Left lung (tissue), 4 donors: ENCODE measurements at regions not wholly inside any gene's neighbourhood (a gene's known extent, or its start where the extent isn't known, plus 50 kb on each side); places are given as distances from the start of the nearest gene placed in this dataset.

Source experiments
- ATAC-seq: fragments of 200-7000 bp; cut with Tn5 transposase; one replicate; pipeline ENCODE4 v1.9.1; 2020; ENCODE audit warnings: moderate library complexity
- DNase-seq, 4 donors: peaks; one replicate each; pipeline ENCODE4 v3.0.0-alpha.2; 2013 to 2020
- H3K27ac ChIP-seq, 2 donors: fragments of 200-600 bp; sonication (generic) in 1 of 2; one replicate each; pipeline versions ENCODE4 v1.5.0 to v1.8.0; 2020 to 2021
- H3K27me3 ChIP-seq, 2 donors: fragments of 200-600 bp; sonication (generic) in 1 of 2; one replicate each; pipeline versions ENCODE4 v1.5.0 to v1.8.0; 2020 to 2021
- H3K36me3 ChIP-seq, 2 donors: fragments of 200-600 bp; sonication (generic) in 1 of 2; one replicate each; pipeline versions ENCODE4 v1.5.0 to v1.8.0; 2020 to 2021
- H3K4me1 ChIP-seq, 2 donors: fragments of 200-600 bp; one replicate each; pipeline ENCODE4 v1.8.0; 2021
- H3K4me3 ChIP-seq, 2 donors: fragments of 200-600 bp; sonication (generic) in 1 of 2; one replicate each; pipeline versions ENCODE4 v1.5.0 to v1.8.0; 2020 to 2021; ENCODE audit warnings: mild to moderate bottlenecking in 1 of 2
- H3K9me3 ChIP-seq, 2 donors: fragments of 200-600 bp; sonication (generic) in 1 of 2; one replicate each; pipeline versions ENCODE4 v1.5.0 to v1.8.0; 2020 to 2021
- intact Hi-C, 2 donors: fragments of 100-400 bp; cut with DNase I; formaldehyde crosslinking; loops; one replicate each; pipeline versions ENCODE4 v1.11.2 to v1.14.2; 2022
- TF ChIP-seq, protein P1 (sequence below), 2 donors: fragments of 200-600 bp; sonication (generic) in 1 of 2; IDR thresholded peaks; one replicate each; pipeline versions ENCODE4 v1.5.0 to v1.8.0; 2021; ENCODE audit warnings: antibody characterized with exemption in 2 of 2
- donor health status: DM: no; HTN: yes; CAD: no.
- donor health status: DM: no; HTN: no; CAD: no.

GRCh38 chr3:111331306-111331705 is 210.7 kb upstream of the CD96 start:
- Histone ChIP-seq H3K36me3 (no peaks in the 10 kb centered on the region), H3K4me1 (no peaks in the 10 kb centered on the region), H3K9me3 (no peaks in the 10 kb centered on the region), H3K4me3 (no peak overlapping the region), H3K27ac (no peak overlapping the region), H3K27me3 (no peaks in the 10 kb centered on the region)
- TF ChIP-seq, protein P1, sequence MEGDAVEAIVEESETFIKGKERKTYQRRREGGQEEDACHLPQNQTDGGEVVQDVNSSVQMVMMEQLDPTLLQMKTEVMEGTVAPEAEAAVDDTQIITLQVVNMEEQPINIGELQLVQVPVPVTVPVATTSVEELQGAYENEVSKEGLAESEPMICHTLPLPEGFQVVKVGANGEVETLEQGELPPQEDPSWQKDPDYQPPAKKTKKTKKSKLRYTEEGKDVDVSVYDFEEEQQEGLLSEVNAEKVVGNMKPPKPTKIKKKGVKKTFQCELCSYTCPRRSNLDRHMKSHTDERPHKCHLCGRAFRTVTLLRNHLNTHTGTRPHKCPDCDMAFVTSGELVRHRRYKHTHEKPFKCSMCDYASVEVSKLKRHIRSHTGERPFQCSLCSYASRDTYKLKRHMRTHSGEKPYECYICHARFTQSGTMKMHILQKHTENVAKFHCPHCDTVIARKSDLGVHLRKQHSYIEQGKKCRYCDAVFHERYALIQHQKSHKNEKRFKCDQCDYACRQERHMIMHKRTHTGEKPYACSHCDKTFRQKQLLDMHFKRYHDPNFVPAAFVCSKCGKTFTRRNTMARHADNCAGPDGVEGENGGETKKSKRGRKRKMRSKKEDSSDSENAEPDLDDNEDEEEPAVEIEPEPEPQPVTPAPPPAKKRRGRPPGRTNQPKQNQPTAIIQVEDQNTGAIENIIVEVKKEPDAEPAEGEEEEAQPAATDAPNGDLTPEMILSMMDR (IDR thresholded peaks at IDR 0.05) = no peak
- ATAC-seq (no peak), DNase-seq (no peak)
- intact Hi-C loops = no loop called here

DNA sequence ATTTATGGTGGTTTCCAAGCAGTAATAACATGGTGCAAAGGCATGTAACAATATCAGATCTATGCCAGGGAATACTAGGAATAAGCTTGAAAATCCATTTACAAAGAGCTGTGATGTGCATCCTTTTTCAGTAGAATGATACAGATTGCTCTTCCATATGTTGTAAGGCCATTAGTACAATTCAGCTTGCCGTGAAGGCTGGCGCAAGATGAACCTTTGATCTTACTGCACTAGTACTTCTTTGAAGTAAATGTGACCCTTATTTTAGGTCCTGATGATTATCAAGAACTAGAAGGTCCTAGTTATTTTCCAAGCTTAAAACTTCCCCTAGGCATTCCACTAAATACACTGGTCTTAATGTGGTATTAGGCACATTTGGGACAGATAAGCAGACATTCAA is 210.1 kb upstream of the CD96 start:
- ATAC-seq (no peak), DNase-seq (no peak)
- H3K9me3 ChIP-seq = no peaks in the 10 kb centered on the region
- no peak overlapping the region for H3K27ac ChIP-seq
- H3K4me3 ChIP-seq = no peak overlapping the region
- no peaks in the 10 kb centered on the region for H3K36me3 ChIP-seq
- H3K4me1 ChIP-seq = no peaks in the 10 kb centered on the region
- TF ChIP-seq, protein P1 (IDR thresholded peaks at IDR 0.05) = no peak
- no peaks in the 10 kb centered on the region for H3K27me3 ChIP-seq
- intact Hi-C loops = no loop called here

GRCh38 chr3:111332488-111333080 is 209.4 kb upstream of the CD96 start:
- DNase-seq = no peak
- H3K27me3 ChIP-seq = no peaks in the 10 kb centered on the region
- intact Hi-C loops = no loop called here

GRCh38 chr3:111333642-111334041 is 208.4 kb upstream of the CD96 start:
- no peak overlapping the region for H3K4me3 ChIP-seq
- H3K36me3 ChIP-seq = no peaks in the 10 kb centered on the region

More at GRCh38 chr3:111332488-111333080, 209.4 kb upstream of the CD96 start:
- Histone ChIP-seq H3K36me3 (no peaks in the 10 kb centered on the region), H3K9me3 (no peaks in the 10 kb centered on the region), H3K4me3 (no peak overlapping the region), H3K4me1 (no peaks in the 10 kb centered on the region), H3K27ac (no peak overlapping the region)
- TF ChIP-seq, protein P1 (IDR thresholded peaks at IDR 0.05) = no peak
- ATAC-seq = no peak

GRCh38 chr3:111335512-111336303 is 206.3 kb upstream of the CD96 start:
- no peaks in the 10 kb centered on the region for H3K36me3 ChIP-seq
- intact Hi-C loops = no loop called here
- peaks cover 0 to 7% of the 10 kb centered on the region in 2 donors for H3K9me3 ChIP-seq

More at GRCh38 chr3:111333642-111334041, 208.4 kb upstream of the CD96 start:
- Histone ChIP-seq H3K4me1 (no peaks in the 10 kb centered on the region), H3K27ac (no peak overlapping the region), H3K27me3 (no peaks in the 10 kb centered on the region), H3K9me3 (no peaks in the 10 kb centered on the region)
- intact Hi-C loops = no loop called here
- DNase-seq (no peak), ATAC-seq (no peak)
- TF ChIP-seq, protein P1 (IDR thresholded peaks at IDR 0.05) = no peak

More at GRCh38 chr3:111335512-111336303, 206.3 kb upstream of the CD96 start:
- no peak for ATAC-seq
- no peak overlapping the region for H3K27ac ChIP-seq
- no peaks in the 10 kb centered on the region for H3K4me1 ChIP-seq
- TF ChIP-seq, protein P1 (IDR thresholded peaks at IDR 0.05) = no peak
- no peak for DNase-seq
- H3K27me3 ChIP-seq = no peaks in the 10 kb centered on the region
- no peak overlapping the region for H3K4me3 ChIP-seq
